ENCODE measurements at regions not wholly inside any gene's neighbourhood (a gene's known extent, or its start where the extent isn't known, plus 50 kb on each side); places are given as distances from the start of the nearest gene placed in this dataset.
"Not testable (repeated sequence)": the region's sequence is repeated elsewhere in the genome, so short reads cannot be mapped to it uniquely, and the experiment has no call there.

- no peak for DNase-seq
Measured at GRCh38 chr2:877747-878146, 72.9 kb upstream of the SNTG2 start.

DNA sequence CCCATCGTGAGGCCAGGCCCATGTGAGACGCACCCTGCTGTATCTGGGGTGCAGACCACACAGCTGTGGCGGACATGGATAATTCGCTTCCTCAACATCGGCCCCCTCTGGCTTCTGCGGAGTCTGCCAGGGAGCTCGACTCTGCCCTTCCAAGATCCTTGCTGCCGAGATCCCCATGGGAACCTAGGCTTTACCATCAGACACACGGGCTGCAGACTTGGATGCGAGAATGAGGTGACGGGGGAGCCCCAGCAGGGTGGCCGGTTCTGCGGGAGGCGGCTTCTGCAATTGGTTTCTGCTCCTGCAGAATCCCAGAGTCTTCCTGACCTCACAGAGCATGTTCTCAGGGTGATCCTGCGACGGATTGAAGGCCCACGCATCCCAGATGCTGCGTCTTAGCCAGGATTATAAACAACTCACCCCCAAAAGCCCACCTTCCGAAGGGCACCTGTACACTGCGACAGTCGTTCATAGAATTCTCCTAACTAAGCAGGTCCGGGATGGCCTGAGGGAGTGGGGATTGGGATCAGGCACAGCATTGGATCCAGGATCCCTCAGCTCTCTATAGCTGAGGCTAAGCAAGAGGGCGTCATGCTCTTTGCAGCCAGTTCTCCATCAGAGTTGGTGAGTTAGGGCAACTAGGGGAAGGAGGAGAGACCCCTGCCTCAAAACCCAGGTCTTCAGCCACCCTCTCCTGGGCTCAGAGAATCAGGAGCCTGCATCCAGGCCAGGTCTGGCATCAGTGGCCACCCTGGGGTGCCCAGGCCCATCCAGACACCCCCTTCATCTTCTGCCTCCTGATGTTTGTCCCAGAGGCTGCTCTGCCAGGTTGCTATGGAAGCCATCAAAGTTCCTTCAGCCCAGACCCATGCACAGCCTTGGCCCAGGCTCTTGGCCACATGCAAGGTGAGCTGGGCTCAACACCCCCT is 74.7 kb upstream of the SNTG2 start:
- DNase-seq, result no peak

GRCh38 chr2:873651-874580 is 76.7 kb upstream of the SNTG2 start:
- no peak for DNase-seq

DNA sequence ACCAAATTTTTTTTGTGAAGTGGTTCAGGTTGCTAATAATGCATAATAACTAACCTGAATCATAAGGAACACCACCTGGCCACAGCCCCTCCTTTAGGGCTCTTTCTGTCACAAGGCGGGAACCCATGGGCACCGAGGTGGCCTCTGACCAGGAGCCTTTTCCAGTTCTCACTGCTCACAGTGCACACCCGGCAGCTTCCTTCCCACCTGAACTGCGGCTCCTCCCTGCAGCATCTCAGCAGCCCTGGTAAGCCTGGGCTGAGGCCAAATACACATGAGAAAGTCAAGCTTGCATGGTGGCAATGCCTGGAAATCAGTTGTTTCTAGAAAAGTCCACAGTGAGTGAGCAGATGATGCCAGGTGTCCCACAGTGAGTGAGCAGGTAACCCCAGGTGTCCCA is 77.6 kb upstream of the SNTG2 start:
- DNase-seq, result no peak

DNA sequence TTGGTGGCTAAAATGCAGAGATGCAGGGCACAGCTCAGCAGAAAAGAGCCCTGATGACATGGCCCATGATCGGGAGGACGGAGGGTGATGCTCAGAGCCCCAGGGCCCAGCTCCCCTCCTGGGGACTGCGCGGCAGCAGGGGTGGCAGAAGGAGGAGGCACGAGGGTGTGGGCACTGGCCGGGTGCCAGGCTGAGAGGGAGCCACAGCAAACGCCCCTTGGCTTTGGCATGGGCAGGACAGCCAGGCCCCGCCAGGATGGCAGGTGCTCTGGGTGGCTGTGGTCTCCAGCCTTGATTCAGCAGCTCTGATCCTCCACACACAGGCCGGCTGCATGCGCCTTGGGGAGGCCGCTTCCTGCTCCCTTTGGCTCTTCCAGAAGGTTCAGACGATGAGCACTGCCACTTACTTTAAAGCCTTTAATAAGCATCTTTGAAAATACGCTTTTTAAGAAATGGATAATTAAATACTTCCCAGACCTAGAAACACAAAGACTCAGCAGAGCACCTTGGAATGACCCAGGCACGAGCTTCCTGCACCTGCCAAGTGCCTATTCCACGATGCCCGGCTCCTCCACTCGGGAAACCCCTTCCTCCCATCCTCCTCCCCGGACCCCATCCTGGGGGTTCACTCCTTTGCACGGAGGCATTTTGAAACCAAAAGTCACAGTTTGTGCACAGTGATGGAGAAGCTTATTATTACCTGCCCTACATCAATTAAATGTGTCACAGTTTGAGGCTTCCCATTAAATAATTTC is 78.5 kb upstream of the SNTG2 start:
- no peak for DNase-seq

- DNase-seq, result no peak
Measured at GRCh38 chr2:871175-871727, 79.4 kb upstream of the SNTG2 start.

DNA sequence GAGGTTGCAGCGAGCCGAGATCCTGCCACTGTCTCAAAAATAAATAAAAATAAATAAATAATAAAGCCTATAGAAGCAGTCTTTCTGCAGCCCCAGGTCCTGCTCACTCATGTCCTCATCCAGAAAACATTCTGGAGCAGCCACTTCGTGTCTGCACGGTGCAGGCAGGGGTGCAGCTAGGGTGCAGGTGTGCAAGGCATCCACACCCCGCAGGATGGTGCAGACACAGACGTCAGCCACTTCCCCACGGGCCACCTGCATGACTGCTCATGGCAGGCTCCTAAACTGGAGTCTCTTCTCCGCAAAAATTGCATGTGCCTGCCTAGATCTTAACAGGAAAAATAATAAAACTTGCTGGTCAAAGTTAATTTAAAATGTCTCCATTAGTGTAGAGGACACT is 80.2 kb upstream of the SNTG2 start:
- DNase-seq, result no peak

DNA sequence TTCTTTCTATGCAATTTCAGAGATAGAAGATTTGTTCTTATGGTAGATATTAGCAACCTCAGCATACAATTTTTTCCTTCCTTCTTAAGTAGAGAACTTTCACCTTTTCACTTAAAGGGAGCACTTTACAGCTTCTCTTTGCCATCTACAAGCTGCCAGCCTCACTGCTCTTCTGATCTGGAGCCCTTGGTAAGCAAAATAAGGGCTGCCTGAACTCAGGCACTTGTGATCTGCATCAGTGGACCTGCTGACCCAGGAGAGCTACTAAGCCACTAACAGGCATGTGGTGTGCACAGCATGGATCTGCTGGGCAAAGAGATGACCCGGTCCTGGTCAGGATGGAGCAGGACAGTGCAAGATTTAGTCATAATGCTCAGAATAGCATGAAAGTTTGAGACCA is 80.8 kb upstream of the SNTG2 start:
- DNase-seq, result no peak

- no peak for DNase-seq
Measured at GRCh38 chr2:869357-869871, 81.2 kb upstream of the SNTG2 start.

DNA sequence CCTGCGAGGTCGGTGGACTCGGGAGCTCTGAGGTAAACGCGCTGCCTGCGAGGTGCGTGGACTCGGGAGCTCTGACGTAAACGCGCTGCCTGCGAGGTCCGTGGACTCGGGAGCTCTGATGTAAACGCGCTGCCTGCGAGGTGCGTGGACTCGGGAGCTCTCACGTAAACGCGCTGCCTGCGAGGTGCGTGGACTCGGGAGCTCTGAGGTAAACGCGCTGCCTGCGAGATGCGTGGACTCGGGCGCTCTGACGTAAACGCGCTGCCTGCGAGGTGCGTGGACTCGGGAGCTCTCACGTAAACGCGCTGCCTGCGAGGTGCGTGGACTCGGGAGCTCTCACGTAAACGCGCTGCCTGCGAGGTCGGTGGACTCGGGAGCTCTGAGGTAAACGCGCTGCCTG is 81.8 kb upstream of the SNTG2 start:
- not testable (repeated sequence) for DNase-seq

DNA sequence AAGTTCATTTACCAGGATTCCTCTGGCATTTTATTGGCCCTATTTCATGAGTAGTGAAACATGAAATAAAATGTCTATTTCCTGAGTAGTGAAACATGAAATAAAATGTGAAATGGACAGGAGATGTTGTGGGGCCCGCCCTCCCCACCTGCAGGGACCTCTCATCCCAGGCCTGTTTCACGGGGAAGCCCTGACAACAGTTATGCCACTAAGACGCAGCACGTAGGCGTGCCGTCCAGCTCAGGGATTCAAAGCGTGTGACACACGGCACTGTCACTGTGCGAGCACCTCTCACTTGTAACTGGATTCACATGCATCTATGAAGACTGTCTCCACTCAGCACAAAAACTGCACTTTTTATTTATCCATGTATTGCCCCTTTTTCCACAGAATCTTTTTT is 83.4 kb upstream of the SNTG2 start:
- no peak for DNase-seq

- no peak for DNase-seq
Measured at GRCh38 chr2:866887-867286, 83.8 kb upstream of the SNTG2 start.

DNA sequence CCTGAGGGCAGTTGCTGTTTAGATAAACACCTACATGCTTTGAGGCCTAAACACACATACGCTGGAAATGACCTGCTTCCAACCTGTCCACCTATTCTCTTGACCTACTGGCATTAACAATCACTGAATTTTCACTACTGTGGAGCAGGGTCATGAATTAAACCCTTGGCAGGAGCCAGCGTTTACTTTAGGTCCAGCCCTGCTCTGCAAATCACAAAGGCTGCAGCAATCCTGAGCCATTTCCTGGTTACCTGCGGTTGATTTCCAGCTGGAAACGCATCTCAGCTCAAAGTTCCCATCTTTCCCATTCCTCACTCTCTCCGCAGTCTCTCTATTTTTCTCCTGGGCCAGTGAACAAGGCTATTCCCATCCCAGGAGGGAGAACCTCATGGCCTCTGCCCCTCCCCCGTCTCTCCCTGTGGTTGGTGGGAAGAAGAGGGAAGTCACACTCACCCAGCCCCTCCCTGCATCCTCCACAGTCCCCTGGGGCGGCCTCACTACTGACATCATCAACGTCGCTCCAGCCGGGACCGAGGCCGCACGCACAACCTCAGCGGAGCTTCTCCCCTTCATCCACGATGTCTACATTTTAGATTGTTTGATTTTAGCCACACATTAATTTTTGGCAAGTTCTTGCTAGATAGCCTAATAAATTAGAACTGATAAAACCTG is 84.5 kb upstream of the SNTG2 start:
- DNase-seq, result no peak

- no peak for DNase-seq
Measured at GRCh38 chr2:864501-865106, 86.0 kb upstream of the SNTG2 start.

DNA sequence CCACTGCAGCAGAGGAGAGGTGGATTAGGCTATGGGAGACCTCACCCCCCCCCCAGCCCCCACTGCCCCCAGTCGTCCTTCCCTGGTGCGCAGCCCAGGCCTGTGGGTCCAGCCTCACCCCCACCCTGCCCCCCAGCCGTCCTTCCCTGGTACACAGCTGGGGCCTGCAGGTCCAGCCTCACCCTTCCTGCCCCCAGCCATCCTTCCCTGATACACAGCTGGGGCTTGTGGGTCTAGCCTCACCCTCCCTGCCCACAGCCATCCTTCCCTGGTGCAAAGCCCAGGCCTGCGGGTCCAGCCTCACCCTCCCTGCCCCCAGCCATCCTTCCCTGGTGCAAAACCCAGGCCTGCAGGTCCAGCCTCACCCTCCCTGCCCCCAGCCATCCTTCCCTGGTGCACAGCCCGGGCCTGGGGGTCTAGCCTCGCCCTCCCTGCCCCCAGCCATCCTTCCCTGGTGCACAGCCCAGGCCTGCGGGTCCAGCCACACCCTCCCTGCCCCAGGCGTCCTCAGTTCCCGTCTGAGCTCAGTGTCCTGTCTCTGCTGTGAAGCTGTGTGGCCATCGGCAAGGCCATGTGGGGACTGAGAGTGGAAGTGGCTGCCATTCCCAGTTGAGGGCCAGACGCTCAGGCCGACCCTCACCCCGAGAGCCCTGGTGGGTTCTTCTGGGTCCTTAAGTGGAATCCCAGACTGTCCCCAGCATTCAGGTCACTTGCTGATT is 86.8 kb upstream of the SNTG2 start:
- no peak for DNase-seq

DNA sequence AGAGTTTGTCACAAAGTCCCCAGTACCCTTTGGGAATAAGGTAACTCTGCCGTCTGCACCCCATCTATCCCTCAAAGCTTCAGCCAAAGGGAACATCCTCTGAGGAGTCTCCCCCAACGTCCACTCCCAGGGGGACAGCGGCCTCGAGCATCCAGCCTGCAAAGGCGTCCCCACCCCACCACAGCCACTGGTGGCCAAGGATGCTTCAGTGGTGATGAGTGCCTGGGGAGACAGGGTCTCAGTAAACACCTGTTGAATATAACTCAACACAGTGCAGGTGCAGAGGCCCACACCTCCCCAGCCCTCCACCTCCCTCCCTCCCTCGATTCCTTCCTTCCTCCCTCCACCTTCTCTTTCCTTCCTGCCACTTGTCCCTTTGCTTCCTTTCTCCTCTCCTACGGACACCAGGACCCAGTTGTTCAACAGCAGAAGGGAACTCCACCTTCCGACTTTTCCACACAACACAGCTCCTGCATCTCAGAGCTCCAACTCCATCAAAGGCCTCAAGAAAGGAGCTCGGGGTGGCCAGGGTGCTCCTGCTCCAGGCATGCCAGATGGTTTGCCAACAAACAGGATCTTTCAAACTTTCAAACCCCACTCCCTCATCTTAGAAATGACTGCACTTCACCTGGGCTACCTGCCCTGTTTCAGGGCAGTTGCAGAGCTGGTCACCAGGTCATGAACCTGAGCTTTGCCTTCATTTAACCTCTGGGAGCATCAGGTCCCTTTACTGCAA is 87.8 kb upstream of the SNTG2 start:
- DNase-seq, result no peak

GRCh38 chr2:862355-862687 is 88.3 kb upstream of the SNTG2 start:
- no peak for DNase-seq

- DNase-seq, result no peak
Measured at GRCh38 chr2:861655-862354, 88.8 kb upstream of the SNTG2 start.

DNA sequence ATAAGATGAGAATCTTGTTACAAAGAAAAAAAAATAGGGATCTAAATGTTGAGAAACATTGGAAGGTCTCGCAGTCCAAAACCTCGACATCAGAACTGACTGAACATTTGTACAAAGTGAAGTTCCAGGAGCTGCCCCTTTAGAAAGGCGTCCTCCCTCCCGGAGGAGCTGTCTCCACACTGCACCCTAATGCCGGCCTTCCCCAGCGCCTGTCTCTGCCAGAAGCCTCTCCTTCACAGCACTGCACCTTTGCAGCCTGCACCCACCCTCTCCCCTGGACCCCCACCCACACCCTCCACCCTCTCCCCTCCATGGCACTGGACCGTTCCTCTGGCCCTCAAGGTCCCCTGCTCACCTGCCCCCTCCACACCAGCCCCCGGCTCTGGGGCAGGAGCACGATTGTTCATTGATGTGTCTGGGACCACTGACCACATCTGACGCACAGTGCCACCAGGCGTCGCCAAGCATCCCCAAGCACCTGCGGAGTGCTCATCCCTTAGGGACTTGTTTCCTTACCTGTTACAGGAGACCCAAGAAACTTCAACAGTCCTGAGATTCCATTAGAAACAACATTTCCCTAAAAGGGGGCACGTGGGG is 90.3 kb upstream of the SNTG2 start:
- no peak for DNase-seq
